ENCODE measurements at regions not wholly inside any gene's neighbourhood (a gene's known extent, or its start where the extent isn't known, plus 50 kb on each side); places are given as distances from the start of the nearest gene placed in this dataset.

- no peak for DNase-seq (ENCODE audit: low read depth)
Observed at GRCh38 chrX:23228454-23228853, 106.2 kb upstream of the PTCHD1 start.

- DNase-seq (ENCODE audit: low read depth), result no peak
Observed at GRCh38 chrX:23228950-23229448, 105.7 kb upstream of the PTCHD1 start.

- no peak for DNase-seq (ENCODE audit: low read depth)
Observed at GRCh38 chrX:23235051-23235450, 99.6 kb upstream of the PTCHD1 start.

GRCh38 chrX:23246001-23246400 lies 88.6 kb upstream of the PTCHD1 start:
- DNase-seq (ENCODE audit: low read depth), result no peak

- no peak for DNase-seq (ENCODE audit: low read depth)
Observed at GRCh38 chrX:23248187-23248586, 86.5 kb upstream of the PTCHD1 start.

GRCh38 chrX:23251043-23251442 lies 83.6 kb upstream of the PTCHD1 start:
- DNase-seq (ENCODE audit: low read depth), result no peak

- no peak for DNase-seq (ENCODE audit: low read depth)
Observed at GRCh38 chrX:23263892-23264291, 70.8 kb upstream of the PTCHD1 start.

- no peak for DNase-seq (ENCODE audit: low read depth)
Observed at GRCh38 chrX:23269923-23270322, 64.7 kb upstream of the PTCHD1 start.

- no peak for DNase-seq (ENCODE audit: low read depth)
Observed at GRCh38 chrX:23271026-23271425, 63.6 kb upstream of the PTCHD1 start.

GRCh38 chrX:23276475-23276874 lies 58.2 kb upstream of the PTCHD1 start:
- DNase-seq (ENCODE audit: low read depth), result no peak
